RWPE2 (cell line): ENCODE measurements at regions not wholly inside any gene's neighbourhood (a gene's known extent, or its start where the extent isn't known, plus 50 kb on each side); places are given as distances from the start of the nearest gene placed in this dataset.
A peak's percentile ranks its signal among the peaks of the same experiment; 100 is the strongest.
"Not testable (repeated sequence)": the region's sequence is repeated elsewhere in the genome, so short reads cannot be mapped to it uniquely, and the experiment has no call there.

Experiments used
- ATAC-seq: fragments of 200-7000 bp; cut with Tn5 transposase; 3 replicates; pipeline ENCODE4 v1.9.1; 2021; ENCODE audit warnings: low read depth
- DNase-seq: peaks from one replicate; pipeline ENCODE4 v3.0.0-alpha.2; 2020; ENCODE audit warnings: low spot score
- H3K27ac ChIP-seq: fragments of 450-650 bp; 2 replicates; pipeline ENCODE4 v1.5.1; 2017; ENCODE audit warnings: mild to moderate bottlenecking; ENCODE audit not compliant: poor library complexity, severe bottlenecking
- H3K27me3 ChIP-seq: fragments of 250-450 bp; sonication (Bioruptor Pico); 2 replicates; pipeline ENCODE4 v1.5.1; 2021; ENCODE audit warnings: mild to moderate bottlenecking, moderate library complexity; ENCODE audit not compliant: insufficient read depth, poor library complexity, severe bottlenecking
- H3K36me3 ChIP-seq: fragments of 250-450 bp; sonication (Bioruptor Pico); 2 replicates; pipeline ENCODE4 v1.5.1; 2020; ENCODE audit warnings: low read depth, mild to moderate bottlenecking, moderate library complexity
- H3K4me1 ChIP-seq: fragments of 250-450 bp; sonication (Bioruptor Pico); 2 replicates; pipeline ENCODE4 v1.5.1; 2021; ENCODE audit warnings: mild to moderate bottlenecking, moderate library complexity; ENCODE audit not compliant: insufficient read depth, poor library complexity, severe bottlenecking
- H3K4me3 ChIP-seq: fragments of 250-450 bp; sonication (Bioruptor Pico); 2 replicates; pipeline ENCODE4 v1.5.1; 2021; ENCODE audit warnings: mild to moderate bottlenecking, moderate library complexity; ENCODE audit not compliant: severe bottlenecking
- H3K9me3 ChIP-seq: fragments of 250-450 bp; sonication (Bioruptor Pico); 2 replicates; pipeline ENCODE4 v1.5.1; 2021; ENCODE audit warnings: mild to moderate bottlenecking, moderate library complexity; ENCODE audit not compliant: severe bottlenecking
- TF ChIP-seq, protein P1 (sequence below): fragments of 450-650 bp; IDR thresholded peaks from one replicate; pipeline ENCODE4 v1.5.1; 2017; ENCODE audit warnings: mild to moderate bottlenecking, moderate library complexity; ENCODE audit not compliant: poor library complexity, severe bottlenecking

DNA sequence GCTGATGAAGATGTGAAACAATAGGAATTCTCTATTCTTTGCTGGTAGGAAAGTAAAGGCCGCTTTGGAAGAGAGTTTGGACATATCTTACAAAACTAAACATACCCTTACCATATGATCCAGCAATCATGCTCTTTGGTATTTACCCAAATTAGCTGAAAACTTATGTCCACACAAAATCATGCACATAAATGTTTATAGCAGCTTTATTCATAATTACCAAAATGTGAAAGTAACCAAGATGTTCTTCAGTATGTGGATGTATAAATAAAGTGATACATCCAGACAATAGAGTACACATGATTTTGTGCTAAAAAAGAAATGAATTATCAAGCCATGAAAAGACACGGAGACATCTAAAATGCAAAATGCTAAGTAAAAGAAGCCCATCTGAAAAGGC lies 98.7 kb upstream of the SLC35F3 start:
- no peaks in the 10 kb centered on the region for H3K9me3 ChIP-seq
- no peak overlapping the region for H3K27ac ChIP-seq
- H3K27me3 ChIP-seq = no peaks in the 10 kb centered on the region
- H3K4me3 ChIP-seq = no peak overlapping the region
- ATAC-seq (no peak), DNase-seq (no peak)
- no peaks in the 10 kb centered on the region for H3K4me1 ChIP-seq
- no peaks in the 10 kb centered on the region for H3K36me3 ChIP-seq
- TF ChIP-seq, protein P1, sequence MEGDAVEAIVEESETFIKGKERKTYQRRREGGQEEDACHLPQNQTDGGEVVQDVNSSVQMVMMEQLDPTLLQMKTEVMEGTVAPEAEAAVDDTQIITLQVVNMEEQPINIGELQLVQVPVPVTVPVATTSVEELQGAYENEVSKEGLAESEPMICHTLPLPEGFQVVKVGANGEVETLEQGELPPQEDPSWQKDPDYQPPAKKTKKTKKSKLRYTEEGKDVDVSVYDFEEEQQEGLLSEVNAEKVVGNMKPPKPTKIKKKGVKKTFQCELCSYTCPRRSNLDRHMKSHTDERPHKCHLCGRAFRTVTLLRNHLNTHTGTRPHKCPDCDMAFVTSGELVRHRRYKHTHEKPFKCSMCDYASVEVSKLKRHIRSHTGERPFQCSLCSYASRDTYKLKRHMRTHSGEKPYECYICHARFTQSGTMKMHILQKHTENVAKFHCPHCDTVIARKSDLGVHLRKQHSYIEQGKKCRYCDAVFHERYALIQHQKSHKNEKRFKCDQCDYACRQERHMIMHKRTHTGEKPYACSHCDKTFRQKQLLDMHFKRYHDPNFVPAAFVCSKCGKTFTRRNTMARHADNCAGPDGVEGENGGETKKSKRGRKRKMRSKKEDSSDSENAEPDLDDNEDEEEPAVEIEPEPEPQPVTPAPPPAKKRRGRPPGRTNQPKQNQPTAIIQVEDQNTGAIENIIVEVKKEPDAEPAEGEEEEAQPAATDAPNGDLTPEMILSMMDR = no peak

DNA sequence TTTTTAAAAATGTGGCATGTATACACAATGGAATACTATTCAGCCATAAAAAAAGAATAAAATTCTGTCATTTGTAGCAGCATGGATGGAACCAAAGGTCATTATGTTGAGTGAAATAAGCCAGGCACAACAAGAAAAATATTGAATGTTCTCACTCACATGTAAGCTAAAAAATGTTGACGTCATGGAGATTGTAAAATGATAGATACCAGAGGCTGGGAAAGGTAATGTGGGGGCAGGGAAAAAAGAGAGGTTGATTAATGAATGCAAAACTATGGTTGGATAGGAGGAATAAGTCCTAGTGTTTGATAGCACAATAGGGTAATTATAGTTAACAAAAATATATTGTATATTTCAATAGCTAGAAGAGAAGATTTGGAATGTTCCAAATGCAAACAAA lies 89.1 kb upstream of the SLC35F3 start:
- no peak for DNase-seq
- Histone ChIP-seq H3K4me1 (no peaks in the 10 kb centered on the region), H3K36me3 (no peaks in the 10 kb centered on the region), H3K9me3 (no peaks in the 10 kb centered on the region), H3K4me3 (no peak overlapping the region), H3K27me3 (no peaks in the 10 kb centered on the region), H3K27ac (no peak overlapping the region)
- ATAC-seq = no peak
- TF ChIP-seq, protein P1 = no peak

DNA sequence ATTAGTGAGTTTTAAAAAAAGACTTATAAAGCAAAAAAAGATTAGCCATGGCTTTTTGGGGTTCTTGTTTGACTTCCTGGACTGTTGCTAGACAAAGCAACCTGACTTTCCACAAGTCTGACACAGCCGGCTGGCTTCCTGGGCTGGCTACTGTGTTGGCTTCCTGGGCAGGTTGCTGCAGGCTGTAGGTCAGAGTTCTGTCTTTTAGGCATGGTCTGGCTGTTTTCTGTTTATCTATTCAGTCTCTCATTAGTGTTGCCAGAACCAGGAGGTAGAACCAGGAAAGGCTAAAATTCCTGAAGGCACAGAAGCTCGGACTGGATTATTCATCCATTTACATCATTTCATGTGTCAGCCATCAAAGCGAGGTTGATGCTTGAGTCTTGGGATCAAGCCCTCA lies 88.6 kb upstream of the SLC35F3 start:
- ATAC-seq (peak; percentile 33; the same call in 1 of the 3 replicates), DNase-seq (no peak)
- H3K36me3 ChIP-seq = no peaks in the 10 kb centered on the region
- no peaks in the 10 kb centered on the region for H3K9me3 ChIP-seq
- H3K4me3 ChIP-seq = no peak overlapping the region
- H3K27ac ChIP-seq = no peak overlapping the region
- H3K27me3 ChIP-seq = no peaks in the 10 kb centered on the region
- TF ChIP-seq, protein P1 = no peak
- H3K4me1 ChIP-seq = no peaks in the 10 kb centered on the region

DNA sequence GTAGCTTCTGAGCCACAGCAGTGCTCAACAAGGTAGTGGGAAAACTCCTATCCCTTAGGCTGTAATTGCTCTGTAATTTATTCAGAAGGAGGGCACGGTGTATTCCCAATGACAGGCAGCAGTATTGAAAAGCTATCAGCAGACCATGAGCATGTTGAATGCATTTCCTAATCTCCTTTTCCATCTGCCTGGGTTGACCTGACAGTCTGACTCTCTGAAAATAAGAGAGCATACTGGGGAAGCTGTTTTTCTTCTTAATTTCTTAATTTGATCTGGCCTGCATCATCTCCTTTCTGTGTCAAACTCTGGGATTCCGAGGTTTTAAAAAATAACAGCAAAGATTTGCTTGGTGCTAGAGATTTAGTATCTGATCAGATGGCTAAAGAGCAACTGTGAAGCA lies 88.1 kb upstream of the SLC35F3 start:
- ATAC-seq (no peak), DNase-seq (no peak)
- Histone ChIP-seq H3K27me3 (no peaks in the 10 kb centered on the region), H3K27ac (no peak overlapping the region), H3K4me1 (no peaks in the 10 kb centered on the region), H3K9me3 (no peaks in the 10 kb centered on the region), H3K36me3 (no peaks in the 10 kb centered on the region), H3K4me3 (no peak overlapping the region)
- TF ChIP-seq, protein P1 = no peak

DNA sequence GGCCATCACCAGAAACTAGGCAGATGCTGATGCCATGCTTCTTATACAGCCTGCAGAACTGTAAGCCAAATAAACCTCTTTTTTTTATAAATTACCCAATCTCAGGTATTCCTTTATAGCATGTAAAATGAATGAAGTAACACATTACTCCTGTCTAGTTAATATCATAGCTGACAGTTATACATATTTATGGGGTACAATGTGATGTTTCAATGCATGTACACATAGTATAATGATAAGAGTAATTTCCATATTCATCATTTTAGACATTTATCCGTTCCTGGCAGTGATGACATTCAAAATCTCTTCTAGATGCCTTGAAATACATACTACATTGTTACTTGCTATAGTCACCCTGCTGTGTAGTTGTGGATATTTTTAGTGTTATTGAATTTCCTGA lies 85.4 kb upstream of the SLC35F3 start:
- ATAC-seq = no peak

DNA sequence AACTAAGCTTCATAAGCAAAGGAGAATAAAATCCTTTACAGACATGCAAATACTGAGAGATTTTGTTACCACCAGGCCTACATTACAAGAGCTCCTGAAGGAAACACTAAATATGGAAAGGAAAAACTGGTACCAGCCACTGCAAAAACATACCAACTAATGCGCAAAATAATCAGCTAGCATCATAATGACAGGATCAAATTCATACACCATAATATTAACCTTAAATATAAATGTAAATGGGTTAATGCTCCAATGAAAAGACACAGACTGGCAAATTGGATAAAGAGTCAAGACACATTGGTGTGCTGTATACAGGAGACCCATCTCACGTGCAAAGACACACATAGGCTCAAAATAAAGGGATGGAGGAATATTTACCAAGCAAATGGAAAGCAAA lies 80.3 kb upstream of the SLC35F3 start:
- ATAC-seq, H3K4me3 ChIP-seq, H3K36me3 ChIP-seq, H3K27me3 ChIP-seq, H3K4me1 ChIP-seq, H3K27ac ChIP-seq, DNase-seq, H3K9me3 ChIP-seq: not testable (repeated sequence)

More for the DNA sequence above, 85.4 kb upstream of the SLC35F3 start:
- Histone ChIP-seq H3K27me3 (no peaks in the 10 kb centered on the region), H3K27ac (no peak overlapping the region), H3K9me3 (no peaks in the 10 kb centered on the region), H3K4me1 (no peaks in the 10 kb centered on the region), H3K36me3 (no peaks in the 10 kb centered on the region), H3K4me3 (no peak overlapping the region)
- no peak for DNase-seq
- TF ChIP-seq, protein P1 = no peak

DNA sequence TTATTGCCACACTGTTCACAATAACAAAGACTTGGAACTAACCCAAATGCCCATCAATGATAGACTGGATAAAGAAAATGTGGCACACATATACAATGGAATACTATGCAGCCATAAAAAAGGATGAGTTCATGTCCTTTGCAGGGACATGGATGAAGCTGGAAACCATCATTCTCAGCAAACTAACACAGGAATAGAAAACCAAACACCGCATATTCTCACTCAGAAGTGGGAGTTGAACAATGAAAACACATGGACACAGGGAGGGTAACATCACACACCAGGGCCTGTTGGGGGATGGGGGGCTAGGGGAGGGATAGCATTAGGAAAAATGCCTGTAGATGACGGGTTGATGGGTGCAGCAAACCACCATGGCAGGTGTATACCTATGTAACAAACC lies 76.5 kb upstream of the SLC35F3 start:
- H3K4me1 ChIP-seq, H3K27me3 ChIP-seq, DNase-seq, H3K9me3 ChIP-seq, H3K27ac ChIP-seq, H3K4me3 ChIP-seq, H3K36me3 ChIP-seq, ATAC-seq: not testable (repeated sequence)
